ENCODE measurements at regions not wholly inside any gene's neighbourhood (a gene's known extent, or its start where the extent isn't known, plus 50 kb on each side); places are given as distances from the start of the nearest gene placed in this dataset.

- TF ChIP-seq, protein P1, sequence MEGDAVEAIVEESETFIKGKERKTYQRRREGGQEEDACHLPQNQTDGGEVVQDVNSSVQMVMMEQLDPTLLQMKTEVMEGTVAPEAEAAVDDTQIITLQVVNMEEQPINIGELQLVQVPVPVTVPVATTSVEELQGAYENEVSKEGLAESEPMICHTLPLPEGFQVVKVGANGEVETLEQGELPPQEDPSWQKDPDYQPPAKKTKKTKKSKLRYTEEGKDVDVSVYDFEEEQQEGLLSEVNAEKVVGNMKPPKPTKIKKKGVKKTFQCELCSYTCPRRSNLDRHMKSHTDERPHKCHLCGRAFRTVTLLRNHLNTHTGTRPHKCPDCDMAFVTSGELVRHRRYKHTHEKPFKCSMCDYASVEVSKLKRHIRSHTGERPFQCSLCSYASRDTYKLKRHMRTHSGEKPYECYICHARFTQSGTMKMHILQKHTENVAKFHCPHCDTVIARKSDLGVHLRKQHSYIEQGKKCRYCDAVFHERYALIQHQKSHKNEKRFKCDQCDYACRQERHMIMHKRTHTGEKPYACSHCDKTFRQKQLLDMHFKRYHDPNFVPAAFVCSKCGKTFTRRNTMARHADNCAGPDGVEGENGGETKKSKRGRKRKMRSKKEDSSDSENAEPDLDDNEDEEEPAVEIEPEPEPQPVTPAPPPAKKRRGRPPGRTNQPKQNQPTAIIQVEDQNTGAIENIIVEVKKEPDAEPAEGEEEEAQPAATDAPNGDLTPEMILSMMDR (conservative IDR thresholded peaks at IDR 0.05; ENCODE audit: low read depth in 2 of 2) = no peak
- TF ChIP-seq NANOG (IDR thresholded peaks at IDR 0.05; ENCODE audit: borderline replicate concordance) = no peak
Measured at GRCh38 chr11:123286761-123287160, 91.7 kb upstream of the CLMP start (continued).

GRCh38 chr11:123286255-123286654 is 91.2 kb upstream of the CLMP start:
- Mint-ChIP-seq H3K4me3 (no peak overlapping the region), H3K9me3 (no peaks in the 10 kb centered on the region), H3K4me1 (peaks cover 5% of the 10 kb centered on the region; the same call in 2 of the 3 replicates), H3K27me3 (ENCODE audit: insufficient read depth, low read depth, poor library complexity) (peaks cover 1% of the 10 kb centered on the region), H3K36me3 (ENCODE audit: low read depth) (no peaks in the 10 kb centered on the region), H3K27ac (no peak overlapping the region)
- H3K36me3 ChIP-seq (ENCODE audit: insufficient read depth) = no peaks in the 10 kb centered on the region
- DNase-seq (ENCODE audit: low spot score) (no peak), ATAC-seq (no peak)
- no peak overlapping the region for H3K4me2 ChIP-seq
- no peak overlapping the region for H3K27ac ChIP-seq (ENCODE audit: low read depth)
- no peaks in the 10 kb centered on the region for H3K79me2 ChIP-seq (replicated peaks; ENCODE audit: insufficient read depth)
- no peaks in the 10 kb centered on the region for H3K9me2 ChIP-seq (ENCODE audit: insufficient read depth)
- no peaks in the 10 kb centered on the region for H3K4me1 ChIP-seq (ENCODE audit: insufficient read depth)
- no peaks in the 10 kb centered on the region for H3F3A ChIP-seq (replicated peaks; ENCODE audit: low read depth)
- H3K4me3 ChIP-seq = no peak overlapping the region
- H2AFZ ChIP-seq = no peak overlapping the region
- no peaks in the 10 kb centered on the region for H4K20me1 ChIP-seq (replicated peaks; ENCODE audit: insufficient read depth)
- no peaks in the 10 kb centered on the region for H3K27me3 ChIP-seq (ENCODE audit: insufficient read depth)
- no peak for TF ChIP-seq ZNF114 (CRISPR knock-in tag; IDR thresholded peaks at IDR 0.05)
- TF ChIP-seq ZNF331 (CRISPR knock-in tag; IDR thresholded peaks at IDR 0.05; ENCODE audit: low read depth) = no peak
- TF ChIP-seq ETS1 (IDR thresholded peaks at IDR 0.05) = no peak
- no peak for TF ChIP-seq EZH2phosphoT487 (IDR thresholded peaks at IDR 0.05; ENCODE audit: unreplicated experiment)
- TF ChIP-seq POLR2AphosphoS5 (IDR thresholded peaks at IDR 0.05; ENCODE audit: low read depth) = no peak
- TF ChIP-seq STAT1 (IDR thresholded peaks at IDR 0.05; ENCODE audit: unreplicated experiment) = no peak
- TF ChIP-seq EZH2 (IDR thresholded peaks at IDR 0.05; ENCODE audit: low read depth, unreplicated experiment) = no peak
- TF ChIP-seq NANOG (IDR thresholded peaks at IDR 0.05; ENCODE audit: borderline replicate concordance) = no peak
- TF ChIP-seq, protein P1 (conservative IDR thresholded peaks at IDR 0.05; ENCODE audit: low read depth in 2 of 2) = no peak
- TF ChIP-seq REST (IDR thresholded peaks at IDR 0.05; ENCODE audit: unreplicated experiment) = no peak
- no peak for TF ChIP-seq CREB1 (CRISPR knock-in tag; IDR thresholded peaks at IDR 0.05; ENCODE audit: low read depth)
- no peak for TF ChIP-seq JUNB (IDR thresholded peaks at IDR 0.05; ENCODE audit: unreplicated experiment)
